Colonic mucosa (tissue), 4 donors: ENCODE measurements at regions not wholly inside any gene's neighbourhood (a gene's known extent, or its start where the extent isn't known, plus 50 kb on each side); places are given as distances from the start of the nearest gene placed in this dataset.

Source experiments
- DNase-seq: peaks from one replicate; pipeline ENCODE4 v3.0.0-alpha.2; 2020
- H3K27ac ChIP-seq: fragments of 200-600 bp; one replicate; pipeline ENCODE4 v1.8.0; 2021
- H3K27me3 ChIP-seq: fragments of 200-600 bp; one replicate; pipeline ENCODE4 v1.8.0; 2021
- H3K36me3 ChIP-seq: fragments of 200-600 bp; one replicate; pipeline ENCODE4 v1.8.0; 2021
- H3K4me1 ChIP-seq: fragments of 200-600 bp; one replicate; pipeline ENCODE4 v1.8.0; 2021; ENCODE audit warnings: mild to moderate bottlenecking
- H3K4me3 ChIP-seq: fragments of 200-600 bp; one replicate; pipeline ENCODE4 v1.8.0; 2021
- H3K9ac ChIP-seq, 2 donors: one replicate each; pipeline ENCODE4 v1.7.0; 2013; ENCODE audit warnings: control low read depth in 2 of 2, low read depth in 2 of 2, low read length in 2 of 2
- H3K9me3 ChIP-seq: fragments of 200-600 bp; one replicate; pipeline ENCODE4 v1.8.0; 2021
- CTCF ChIP-seq: fragments of 200-600 bp; IDR thresholded peaks from one replicate; pipeline ENCODE4 v1.8.0; 2022; ENCODE audit warnings: antibody characterized with exemption, mild to moderate bottlenecking
- intact Hi-C: fragments of 100-400 bp; cut with DNase I; formaldehyde crosslinking; loops from one replicate; pipeline ENCODE4 v1.14.1; 2022
- donor health status: healthy.
- donor health status: DM: no; HTN: no; CAD: no.
- donor health status: DM: no; HTN: no; CAD: no.

GRCh38 chr12:78628491-78629100 is 236.0 kb upstream of the SYT1 start:
- no peak for DNase-seq
- Histone ChIP-seq H3K36me3 (no peaks in the 10 kb centered on the region), H3K4me3 (no peak overlapping the region), H3K27ac (no peak overlapping the region), H3K9ac (no peak overlapping the region), H3K4me1 (no peaks in the 10 kb centered on the region), H3K27me3 (no peaks in the 10 kb centered on the region), H3K9me3 (no peaks in the 10 kb centered on the region)
- TF ChIP-seq CTCF = no peak
- intact Hi-C loops = no loop called here

- Histone ChIP-seq H3K9me3 (no peaks in the 10 kb centered on the region), H3K36me3 (no peaks in the 10 kb centered on the region), H3K4me3 (no peak overlapping the region), H3K4me1 (no peaks in the 10 kb centered on the region), H3K9ac (no peak overlapping the region), H3K27me3 (no peaks in the 10 kb centered on the region), H3K27ac (no peak overlapping the region)
- no peak for TF ChIP-seq CTCF
- intact Hi-C loops = no loop called here
- DNase-seq = no peak
Observed at GRCh38 chr12:78636231-78636855, 228.2 kb upstream of the SYT1 start.

GRCh38 chr12:78641837-78642423 is 222.6 kb upstream of the SYT1 start:
- Histone ChIP-seq H3K27me3 (no peaks in the 10 kb centered on the region), H3K9me3 (no peaks in the 10 kb centered on the region), H3K9ac (no peak overlapping the region), H3K36me3 (no peaks in the 10 kb centered on the region), H3K4me1 (no peaks in the 10 kb centered on the region), H3K27ac (no peak overlapping the region), H3K4me3 (no peak overlapping the region)
- TF ChIP-seq CTCF = no peak
- no peak for DNase-seq
- intact Hi-C loops = no loop called here

- no peak for TF ChIP-seq CTCF
- DNase-seq = no peak
Observed at GRCh38 chr12:78645956-78646355, 218.6 kb upstream of the SYT1 start.

GRCh38 chr12:78651755-78652154 is 212.8 kb upstream of the SYT1 start:
- H3K4me1 ChIP-seq = no peaks in the 10 kb centered on the region
- intact Hi-C loops = no loop called here
- no peaks in the 10 kb centered on the region for H3K36me3 ChIP-seq
- no peak for DNase-seq
- H3K9me3 ChIP-seq = no peaks in the 10 kb centered on the region
- H3K4me3 ChIP-seq = no peak overlapping the region
- no peak for TF ChIP-seq CTCF
- H3K27me3 ChIP-seq = no peaks in the 10 kb centered on the region
- no peak overlapping the region for H3K9ac ChIP-seq
- no peak overlapping the region for H3K27ac ChIP-seq

More at GRCh38 chr12:78645956-78646355, 218.6 kb upstream of the SYT1 start:
- no peak overlapping the region for H3K4me3 ChIP-seq
- no peaks in the 10 kb centered on the region for H3K36me3 ChIP-seq
- no peaks in the 10 kb centered on the region for H3K27me3 ChIP-seq
- intact Hi-C loops = no loop called here
- no peak overlapping the region for H3K27ac ChIP-seq
- no peaks in the 10 kb centered on the region for H3K4me1 ChIP-seq
- no peaks in the 10 kb centered on the region for H3K9me3 ChIP-seq
- no peak overlapping the region for H3K9ac ChIP-seq
